HepG2 (cell line): ENCODE measurements at regions not wholly inside any gene's neighbourhood (a gene's known extent, or its start where the extent isn't known, plus 50 kb on each side); places are given as distances from the start of the nearest gene placed in this dataset.

ENCODE experiments used
- CTCF ChIP-seq: sonication (generic); formaldehyde crosslinking; IDR thresholded peaks from 2 replicates; pipeline ENCODE4 v1.5.0; 2020; ENCODE audit warnings: mild to moderate bottlenecking, missing genetic modification reagents, moderate library complexity
- KAT2B ChIP-seq: fragments of 150-350 bp; IDR thresholded peaks from 2 replicates; pipeline ENCODE4 v1.6.1; 2014; ENCODE audit warnings: low read depth, low read length, borderline replicate concordance
- SMAD3 ChIP-seq: sonication (generic); formaldehyde crosslinking; IDR thresholded peaks from 2 replicates; pipeline ENCODE4 v1.4.0; 2020; ENCODE audit warnings: missing genetic modification reagents
- ZNF317 ChIP-seq: sonication (generic); formaldehyde crosslinking; IDR thresholded peaks from 2 replicates; pipeline ENCODE4 v1.5.0; 2020; ENCODE audit warnings: mild to moderate bottlenecking, missing genetic modification reagents
- ZNF704 ChIP-seq: sonication (generic); formaldehyde crosslinking; IDR thresholded peaks from 2 replicates; pipeline ENCODE4 v1.8.1; 2023; ENCODE audit warnings: mild to moderate bottlenecking, inconsistent platforms, moderate library complexity, missing genetic modification reagents, borderline replicate concordance
- TF ChIP-seq, protein P1 (sequence below): sonication (generic); formaldehyde crosslinking; IDR thresholded peaks from 2 replicates; pipeline ENCODE4 v1.8.1; 2023; ENCODE audit warnings: missing genetic modification reagents, inconsistent platforms, borderline replicate concordance
- TF ChIP-seq, protein P2 (sequence below): sonication (generic); formaldehyde crosslinking; IDR thresholded peaks from 2 replicates; pipeline ENCODE4 v1.4.0; 2020; ENCODE audit warnings: mild to moderate bottlenecking, missing genetic modification reagents

- TF ChIP-seq CTCF (CRISPR knock-in tag) (no peak), ZNF704 (CRISPR knock-in tag) (no peak), KAT2B (no peak), SMAD3 (CRISPR knock-in tag) (no peak), ZNF317 (no peak)
- TF ChIP-seq, protein P1, sequence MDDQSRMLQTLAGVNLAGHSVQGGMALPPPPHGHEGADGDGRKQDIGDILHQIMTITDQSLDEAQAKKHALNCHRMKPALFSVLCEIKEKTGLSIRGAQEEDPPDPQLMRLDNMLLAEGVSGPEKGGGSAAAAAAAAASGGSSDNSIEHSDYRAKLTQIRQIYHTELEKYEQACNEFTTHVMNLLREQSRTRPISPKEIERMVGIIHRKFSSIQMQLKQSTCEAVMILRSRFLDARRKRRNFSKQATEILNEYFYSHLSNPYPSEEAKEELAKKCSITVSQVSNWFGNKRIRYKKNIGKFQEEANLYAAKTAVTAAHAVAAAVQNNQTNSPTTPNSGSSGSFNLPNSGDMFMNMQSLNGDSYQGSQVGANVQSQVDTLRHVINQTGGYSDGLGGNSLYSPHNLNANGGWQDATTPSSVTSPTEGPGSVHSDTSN (CRISPR knock-in tag) = no peak
- TF ChIP-seq, protein P2, sequence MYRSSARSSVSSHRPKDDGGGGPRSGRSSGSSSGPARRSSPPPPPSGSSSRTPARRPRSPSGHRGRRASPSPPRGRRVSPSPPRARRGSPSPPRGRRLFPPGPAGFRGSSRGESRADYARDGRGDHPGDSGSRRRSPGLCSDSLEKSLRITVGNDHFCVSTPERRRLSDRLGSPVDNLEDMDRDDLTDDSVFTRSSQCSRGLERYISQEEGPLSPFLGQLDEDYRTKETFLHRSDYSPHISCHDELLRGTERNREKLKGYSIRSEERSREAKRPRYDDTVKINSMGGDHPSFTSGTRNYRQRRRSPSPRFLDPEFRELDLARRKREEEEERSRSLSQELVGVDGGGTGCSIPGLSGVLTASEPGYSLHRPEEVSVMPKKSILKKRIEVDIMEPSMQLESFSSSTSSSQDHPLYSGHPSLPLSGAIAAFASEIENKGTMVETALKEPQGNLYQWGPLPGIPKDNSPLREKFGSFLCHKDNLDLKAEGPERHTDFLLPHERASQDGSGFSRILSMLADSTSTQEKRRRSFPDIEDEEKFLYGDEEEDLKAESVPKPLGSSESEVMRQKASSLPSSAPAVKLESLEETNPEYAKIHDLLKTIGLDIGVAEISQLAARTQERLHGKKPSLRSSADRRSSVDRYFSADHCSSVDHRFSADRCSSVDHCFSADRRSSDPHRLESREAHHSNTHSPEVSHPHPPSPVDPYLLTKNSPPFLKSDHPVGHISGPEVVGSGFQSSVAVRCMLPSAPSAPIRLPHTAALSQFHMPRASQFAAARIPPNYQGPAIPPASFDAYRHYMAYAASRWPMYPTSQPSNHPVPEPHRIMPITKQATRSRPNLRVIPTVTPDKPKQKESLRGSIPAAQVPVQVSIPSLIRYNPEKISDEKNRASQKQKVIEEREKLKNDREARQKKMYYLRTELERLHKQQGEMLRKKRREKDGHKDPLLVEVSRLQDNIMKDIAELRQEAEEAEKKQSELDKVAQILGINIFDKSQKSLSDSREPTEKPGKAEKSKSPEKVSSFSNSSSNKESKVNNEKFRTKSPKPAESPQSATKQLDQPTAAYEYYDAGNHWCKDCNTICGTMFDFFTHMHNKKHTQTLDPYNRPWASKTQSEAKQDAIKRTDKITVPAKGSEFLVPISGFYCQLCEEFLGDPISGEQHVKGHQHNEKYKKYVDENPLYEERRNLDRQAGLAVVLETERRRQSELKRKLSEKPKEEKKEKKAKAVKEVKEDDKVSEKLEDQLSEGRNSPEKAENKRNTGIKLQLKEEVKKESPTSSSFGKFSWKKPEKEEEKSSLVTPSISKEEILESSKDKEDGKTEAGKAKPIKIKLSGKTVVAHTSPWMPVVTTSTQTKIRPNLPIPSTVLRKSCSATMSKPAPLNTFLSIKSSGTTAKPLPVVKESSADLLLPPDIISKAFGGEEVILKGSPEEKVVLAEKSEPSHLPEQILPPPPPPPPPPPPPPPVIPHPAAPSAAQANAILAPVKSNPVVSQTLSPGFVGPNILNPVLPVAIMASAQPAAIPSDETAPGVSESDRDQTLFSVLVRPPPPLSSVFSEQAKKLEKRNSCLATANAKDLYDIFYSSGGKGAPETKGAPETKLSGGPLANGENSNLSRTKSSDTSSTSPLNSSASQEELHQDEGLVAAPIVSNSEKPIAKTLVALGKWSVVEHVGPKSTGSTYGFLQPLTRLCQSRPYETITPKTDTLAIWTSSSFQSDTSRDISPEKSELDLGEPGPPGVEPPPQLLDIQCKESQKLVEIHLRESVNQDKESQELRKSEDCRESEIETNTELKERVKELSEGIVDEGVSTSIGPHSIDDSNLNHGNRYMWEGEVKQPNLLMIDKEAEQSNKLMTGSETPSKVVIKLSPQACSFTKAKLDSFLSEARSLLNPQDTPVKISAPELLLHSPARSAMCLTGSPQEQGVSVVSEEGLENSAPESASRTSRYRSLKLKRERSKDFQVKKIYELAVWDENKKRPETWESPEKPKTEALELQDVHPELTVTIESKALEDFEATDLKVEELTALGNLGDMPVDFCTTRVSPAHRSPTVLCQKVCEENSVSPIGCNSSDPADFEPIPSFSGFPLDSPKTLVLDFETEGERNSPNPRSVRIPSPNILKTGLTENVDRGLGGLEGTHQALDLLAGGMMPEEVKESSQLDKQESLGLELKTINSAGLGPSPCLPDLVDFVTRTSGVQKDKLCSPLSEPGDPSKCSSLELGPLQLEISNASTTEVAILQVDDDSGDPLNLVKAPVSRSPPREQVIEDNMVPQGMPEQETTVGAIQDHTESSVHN = no peak
Observed at GRCh38 chr6:169078399-169079145, 175.1 kb downstream of the THBS2 start.
